RWPE2 (cell line): ENCODE measurements at regions not wholly inside any gene's neighbourhood (a gene's known extent, or its start where the extent isn't known, plus 50 kb on each side); places are given as distances from the start of the nearest gene placed in this dataset.
"Not testable (repeated sequence)": the region's sequence is repeated elsewhere in the genome, so short reads cannot be mapped to it uniquely, and the experiment has no call there.

Experiments
- ATAC-seq: fragments of 200-7000 bp; cut with Tn5 transposase; 3 replicates; pipeline ENCODE4 v1.9.1; 2021; ENCODE audit warnings: low read depth
- DNase-seq: peaks from one replicate; pipeline ENCODE4 v3.0.0-alpha.2; 2020; ENCODE audit warnings: low spot score
- H3K27ac ChIP-seq: fragments of 450-650 bp; 2 replicates; pipeline ENCODE4 v1.5.1; 2017; ENCODE audit warnings: mild to moderate bottlenecking; ENCODE audit not compliant: poor library complexity, severe bottlenecking
- H3K27me3 ChIP-seq: fragments of 250-450 bp; sonication (Bioruptor Pico); 2 replicates; pipeline ENCODE4 v1.5.1; 2021; ENCODE audit warnings: mild to moderate bottlenecking, moderate library complexity; ENCODE audit not compliant: insufficient read depth, poor library complexity, severe bottlenecking
- H3K36me3 ChIP-seq: fragments of 250-450 bp; sonication (Bioruptor Pico); 2 replicates; pipeline ENCODE4 v1.5.1; 2020; ENCODE audit warnings: low read depth, mild to moderate bottlenecking, moderate library complexity
- H3K4me1 ChIP-seq: fragments of 250-450 bp; sonication (Bioruptor Pico); 2 replicates; pipeline ENCODE4 v1.5.1; 2021; ENCODE audit warnings: mild to moderate bottlenecking, moderate library complexity; ENCODE audit not compliant: insufficient read depth, poor library complexity, severe bottlenecking
- H3K4me3 ChIP-seq: fragments of 250-450 bp; sonication (Bioruptor Pico); 2 replicates; pipeline ENCODE4 v1.5.1; 2021; ENCODE audit warnings: mild to moderate bottlenecking, moderate library complexity; ENCODE audit not compliant: severe bottlenecking
- H3K9me3 ChIP-seq: fragments of 250-450 bp; sonication (Bioruptor Pico); 2 replicates; pipeline ENCODE4 v1.5.1; 2021; ENCODE audit warnings: mild to moderate bottlenecking, moderate library complexity; ENCODE audit not compliant: severe bottlenecking
- TF ChIP-seq, protein P1 (sequence below): fragments of 450-650 bp; IDR thresholded peaks from one replicate; pipeline ENCODE4 v1.5.1; 2017; ENCODE audit warnings: mild to moderate bottlenecking, moderate library complexity; ENCODE audit not compliant: poor library complexity, severe bottlenecking

DNA sequence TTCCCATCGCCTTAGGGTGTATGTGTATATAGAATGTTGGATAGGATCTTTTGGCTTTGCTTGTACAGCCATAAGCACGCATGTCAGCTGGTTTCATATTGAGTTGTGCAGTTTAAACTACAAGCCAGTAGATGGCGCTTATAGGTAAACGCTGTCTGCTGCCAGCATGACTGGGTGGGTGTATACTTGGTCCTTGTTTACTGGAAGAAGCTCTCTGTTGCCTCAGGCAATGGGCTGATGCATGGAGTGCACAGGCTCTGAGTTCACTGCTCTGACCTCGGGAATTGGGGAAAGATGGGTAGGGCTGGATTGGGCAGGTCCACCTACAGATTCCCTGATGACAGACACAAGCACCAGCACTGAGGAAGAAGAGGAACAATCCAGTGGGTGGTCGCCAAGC lies 831.5 kb downstream of the STIM2 start:
- Histone ChIP-seq H3K4me3 (no peak overlapping the region), H3K27ac (no peak overlapping the region), H3K9me3 (no peaks in the 10 kb centered on the region), H3K27me3 (no peaks in the 10 kb centered on the region), H3K4me1 (no peaks in the 10 kb centered on the region), H3K36me3 (no peaks in the 10 kb centered on the region)
- ATAC-seq: peak; percentile 49; the same call in 2 of the 3 replicates
- TF ChIP-seq, protein P1, sequence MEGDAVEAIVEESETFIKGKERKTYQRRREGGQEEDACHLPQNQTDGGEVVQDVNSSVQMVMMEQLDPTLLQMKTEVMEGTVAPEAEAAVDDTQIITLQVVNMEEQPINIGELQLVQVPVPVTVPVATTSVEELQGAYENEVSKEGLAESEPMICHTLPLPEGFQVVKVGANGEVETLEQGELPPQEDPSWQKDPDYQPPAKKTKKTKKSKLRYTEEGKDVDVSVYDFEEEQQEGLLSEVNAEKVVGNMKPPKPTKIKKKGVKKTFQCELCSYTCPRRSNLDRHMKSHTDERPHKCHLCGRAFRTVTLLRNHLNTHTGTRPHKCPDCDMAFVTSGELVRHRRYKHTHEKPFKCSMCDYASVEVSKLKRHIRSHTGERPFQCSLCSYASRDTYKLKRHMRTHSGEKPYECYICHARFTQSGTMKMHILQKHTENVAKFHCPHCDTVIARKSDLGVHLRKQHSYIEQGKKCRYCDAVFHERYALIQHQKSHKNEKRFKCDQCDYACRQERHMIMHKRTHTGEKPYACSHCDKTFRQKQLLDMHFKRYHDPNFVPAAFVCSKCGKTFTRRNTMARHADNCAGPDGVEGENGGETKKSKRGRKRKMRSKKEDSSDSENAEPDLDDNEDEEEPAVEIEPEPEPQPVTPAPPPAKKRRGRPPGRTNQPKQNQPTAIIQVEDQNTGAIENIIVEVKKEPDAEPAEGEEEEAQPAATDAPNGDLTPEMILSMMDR: peak; percentile 76
- no peak for DNase-seq

DNA sequence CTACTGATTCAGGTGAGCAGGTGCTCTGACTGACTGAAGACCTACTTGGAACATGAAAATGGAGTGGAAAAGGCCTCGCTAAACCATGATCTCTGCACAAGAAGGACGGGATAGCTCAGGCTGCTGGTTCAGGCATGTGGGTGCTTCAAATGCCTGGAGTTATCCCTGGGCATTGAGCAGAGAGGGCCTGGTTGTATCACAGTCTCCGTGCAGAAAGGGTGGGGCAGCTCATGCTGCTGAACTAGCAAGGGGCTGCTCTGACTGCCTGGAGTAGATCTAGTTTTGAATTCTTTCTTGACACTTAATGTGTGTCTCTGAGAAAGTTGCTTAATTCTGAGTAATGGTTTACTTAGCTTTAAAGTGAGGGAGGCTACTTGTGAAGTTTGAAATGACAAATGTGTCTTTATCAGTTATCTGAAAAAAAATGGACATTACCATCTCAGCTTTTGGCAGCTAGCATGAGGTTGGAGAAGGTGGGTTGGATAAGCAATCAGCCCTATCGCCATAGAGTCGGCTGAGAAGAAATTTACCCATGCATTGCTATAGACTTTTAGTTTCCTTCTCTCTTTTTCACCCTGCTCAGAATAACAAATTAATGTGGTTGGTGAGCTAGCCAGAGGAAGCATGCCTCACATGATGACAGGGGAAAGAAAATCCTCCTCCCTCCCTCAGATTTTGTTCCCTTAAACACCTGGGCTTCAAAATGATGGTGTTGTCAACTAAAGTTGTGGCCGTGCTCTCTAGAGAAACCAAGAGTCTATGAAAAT lies 832.4 kb downstream of the STIM2 start:
- Histone ChIP-seq H3K27ac (no peak overlapping the region), H3K36me3 (no peaks in the 10 kb centered on the region), H3K4me3 (no peak overlapping the region), H3K9me3 (no peaks in the 10 kb centered on the region), H3K4me1 (no peaks in the 10 kb centered on the region), H3K27me3 (no peaks in the 10 kb centered on the region)
- DNase-seq: no peak
- ATAC-seq: no peak
- TF ChIP-seq, protein P1: no peak

DNA sequence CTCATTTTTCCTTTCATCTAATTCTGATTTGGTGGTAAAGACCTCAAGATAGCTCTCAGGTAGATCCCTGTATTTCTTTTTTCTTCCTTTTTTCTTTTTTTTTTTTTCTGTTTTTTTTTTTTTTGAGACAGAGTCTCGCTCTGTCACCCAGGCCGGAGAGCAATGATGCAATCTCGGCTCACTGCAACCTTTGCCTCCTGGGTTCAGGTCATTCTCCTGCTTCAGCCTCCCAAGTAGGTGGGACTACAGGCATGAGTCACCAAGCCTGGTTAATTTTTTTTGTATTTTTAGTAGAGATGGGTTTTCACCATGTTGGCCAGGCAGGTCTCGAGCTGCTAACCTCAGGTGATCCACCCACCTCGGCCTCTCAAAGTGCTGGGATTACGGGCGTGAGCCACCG lies 835.6 kb downstream of the STIM2 start:
- not testable (repeated sequence) for H3K36me3 ChIP-seq, H3K9me3 ChIP-seq, H3K27me3 ChIP-seq, ATAC-seq, H3K4me1 ChIP-seq, H3K27ac ChIP-seq, DNase-seq, H3K4me3 ChIP-seq

DNA sequence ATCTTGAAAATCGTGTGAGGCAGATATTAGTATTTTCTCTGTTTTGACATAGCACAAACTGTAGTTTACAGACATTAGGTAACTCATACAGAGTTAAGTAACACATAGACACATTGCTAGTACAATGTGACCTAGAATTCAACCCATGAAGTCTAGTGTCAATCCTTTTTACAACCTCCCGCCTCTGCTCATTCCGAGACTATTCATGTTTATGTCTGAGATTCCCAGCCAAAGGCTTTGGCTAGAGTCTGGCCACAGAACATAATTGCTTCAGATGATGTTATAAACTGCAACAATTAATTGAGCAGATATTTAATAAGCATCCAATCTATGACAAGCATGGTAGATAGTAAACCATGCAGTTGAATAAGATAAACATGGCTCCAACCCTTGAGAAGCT lies 841.0 kb downstream of the STIM2 start:
- H3K9me3 ChIP-seq: no peaks in the 10 kb centered on the region
- TF ChIP-seq, protein P1: no peak
- DNase-seq (no peak), ATAC-seq (no peak)
- H3K27me3 ChIP-seq: no peaks in the 10 kb centered on the region
- no peak overlapping the region for H3K27ac ChIP-seq
- no peaks in the 10 kb centered on the region for H3K36me3 ChIP-seq
- no peaks in the 10 kb centered on the region for H3K4me1 ChIP-seq
- no peak overlapping the region for H3K4me3 ChIP-seq

DNA sequence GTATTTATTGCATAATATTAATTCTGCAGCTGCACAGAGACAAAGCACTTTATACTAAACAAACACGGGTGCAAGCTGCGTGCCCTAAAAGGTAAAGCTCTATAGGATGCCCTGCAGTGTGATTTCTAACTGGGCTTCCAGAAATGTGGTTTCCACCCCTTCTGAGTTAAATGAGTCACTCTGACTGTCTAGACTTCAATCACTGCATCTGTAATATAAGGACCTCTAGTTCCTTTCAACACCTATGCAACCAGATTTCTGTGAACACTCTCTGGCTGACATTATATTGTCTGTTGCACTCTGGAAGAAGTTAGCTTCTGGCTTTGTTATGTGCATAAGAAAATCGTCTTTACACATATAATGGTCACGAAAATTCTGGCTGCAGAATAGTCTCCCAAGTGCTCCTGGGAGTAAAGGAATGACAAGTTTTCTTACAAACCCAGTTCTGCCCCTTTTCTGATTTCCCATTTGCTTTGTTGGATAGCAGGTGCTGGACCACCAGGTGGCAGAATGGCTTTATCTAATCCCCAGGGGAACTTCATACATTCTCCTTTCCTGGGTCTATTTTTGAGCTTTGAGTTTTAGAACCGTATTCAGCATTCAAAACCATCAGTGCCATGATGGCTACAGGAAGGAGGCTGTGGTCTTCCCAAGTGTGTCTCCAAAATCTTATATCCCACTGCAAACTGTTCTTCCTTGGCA lies 842.2 kb downstream of the STIM2 start:
- no peaks in the 10 kb centered on the region for H3K4me1 ChIP-seq
- H3K27ac ChIP-seq: no peak overlapping the region
- H3K27me3 ChIP-seq: no peaks in the 10 kb centered on the region
- no peaks in the 10 kb centered on the region for H3K9me3 ChIP-seq
- DNase-seq (no peak), ATAC-seq (peak; percentile 94)
- TF ChIP-seq, protein P1: peak; percentile 56
- H3K4me3 ChIP-seq: no peak overlapping the region
- no peaks in the 10 kb centered on the region for H3K36me3 ChIP-seq
